K562 (cell line): ENCODE measurements at regions not wholly inside any gene's neighbourhood (a gene's known extent, or its start where the extent isn't known, plus 50 kb on each side); places are given as distances from the start of the nearest gene placed in this dataset.

Source experiments
- ARID2 ChIP-seq: fragments of 450-650 bp; IDR thresholded peaks from 2 replicates; pipeline ENCODE4 v1.6.1; 2017; ENCODE audit warnings: antibody characterized with exemption, mild to moderate bottlenecking
- E2F8 ChIP-seq: fragments of 450-650 bp; IDR thresholded peaks from 2 replicates; pipeline ENCODE4 v1.7.1; 2018; ENCODE audit warnings: mild to moderate bottlenecking, low read depth; ENCODE audit not compliant: partially characterized antibody
- HLTF ChIP-seq: fragments of 450-650 bp; IDR thresholded peaks from 2 replicates; pipeline ENCODE4 v1.6.1; 2016
- KAT2B ChIP-seq: IDR thresholded peaks from one replicate; pipeline ENCODE4 v1.6.1; 2012; ENCODE audit warnings: low read depth, mild to moderate bottlenecking, control low read depth, inconsistent platforms, low read length, moderate library complexity
- NFE2L1 ChIP-seq: fragments of 450-650 bp; IDR thresholded peaks from 2 replicates; pipeline ENCODE4 v1.6.1; 2016; ENCODE audit warnings: missing genetic modification characterization, low read depth, mild to moderate bottlenecking, missing compliant biosample characterization, moderate library complexity, borderline replicate concordance
- RBM15 ChIP-seq: fragments of 200-400 bp; formaldehyde crosslinking; IDR thresholded peaks from 2 replicates; pipeline ENCODE4 v1.6.1; 2018; ENCODE audit warnings: mild to moderate bottlenecking, low read length, moderate library complexity; ENCODE audit not compliant: insufficient read depth
- SAFB ChIP-seq: fragments of 200-400 bp; formaldehyde crosslinking; IDR thresholded peaks from 2 replicates; pipeline ENCODE4 v1.6.1; 2017; ENCODE audit warnings: low read depth, low read length, borderline replicate concordance
- SIX5 ChIP-seq, 2 experiments: IDR thresholded peaks; 2 replicates each; pipeline ENCODE4 v1.6.1; 2011; ENCODE audit warnings: low read length in 2 of 2, borderline replicate concordance in 1 of 2, low read depth in 1 of 2, mild to moderate bottlenecking in 1 of 2, moderate library complexity in 1 of 2; ENCODE audit not compliant: insufficient read depth in 1 of 2
- SMARCB1 ChIP-seq: IDR thresholded peaks from 2 replicates; pipeline ENCODE4 v1.6.1; 2011; ENCODE audit warnings: improper control_type of control experiment, low read depth; ENCODE audit not compliant: insufficient read length
- SNAPC5 ChIP-seq: fragments of 250-450 bp; sonication (Bioruptor Pico); IDR thresholded peaks from 2 replicates; pipeline ENCODE4 v1.8.0; 2021; ENCODE audit warnings: moderate library complexity, mild to moderate bottlenecking, inconsistent platforms
- ZFPM2 ChIP-seq: fragments of 250-450 bp; sonication (Bioruptor Pico); IDR thresholded peaks from 2 replicates; pipeline ENCODE4 v1.5.1; 2022; ENCODE audit warnings: mild to moderate bottlenecking

DNA sequence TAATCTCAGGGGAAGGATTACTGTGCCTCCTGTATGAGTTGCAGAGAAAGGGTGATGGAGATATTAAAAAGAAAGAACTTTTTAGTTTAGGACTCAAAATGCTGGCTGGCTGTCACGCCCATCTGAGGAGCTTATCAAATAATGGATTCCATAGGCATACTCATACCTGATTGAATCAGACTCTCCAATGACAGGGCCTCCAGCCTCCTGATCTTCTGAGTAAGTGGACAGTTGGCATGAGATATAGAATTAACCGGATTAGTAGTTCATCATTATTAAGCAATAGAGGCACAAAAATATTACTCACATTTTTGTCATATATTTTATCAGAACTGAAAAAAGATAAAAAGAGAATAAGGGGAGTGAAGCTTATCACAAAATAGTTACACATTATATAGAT is 157.0 kb upstream of the RASA1 start (continued):
- TF ChIP-seq E2F8: no peak
- TF ChIP-seq ARID2: no peak
- no peak for TF ChIP-seq SNAPC5 (CRISPR knock-in tag)
- no peak for TF ChIP-seq SAFB
- no peak for TF ChIP-seq NFE2L1 (tag)
- TF ChIP-seq HLTF: no peak
- TF ChIP-seq ZFPM2: no peak
- TF ChIP-seq KAT2B: no peak
- TF ChIP-seq RBM15: no peak
- TF ChIP-seq SMARCB1: no peak
- no peak for TF ChIP-seq SIX5 (IDR thresholded peaks at IDR 0.05; ENCODE audit: borderline replicate concordance in 1 of 2, insufficient read depth in 1 of 2, low read depth in 1 of 2, low read length in 2 of 2)
- TF ChIP-seq, all 486 proteins: peak for 0
